BJ (cell line): ENCODE measurements at regions not wholly inside any gene's neighbourhood (a gene's known extent, or its start where the extent isn't known, plus 50 kb on each side); places are given as distances from the start of the nearest gene placed in this dataset.

Source experiments
- CTCF ChIA-PET: fragments of 350-600 bp; formaldehyde crosslinking; extraction: SDS; loops from one replicate; lab custom pipeline; 2021; ENCODE audit warnings: antibody characterized with exemption, inconsistent platforms; lab: Yijun Ruan, JAX
- POLR2A ChIA-PET: fragments of 300-600 bp; sonication (Branson Sonifier 250); formaldehyde crosslinking; extraction: SDS; loops from one replicate; lab custom pipeline; 2021; ENCODE audit warnings: antibody characterized with exemption; lab: Charles Lee
- DNase-seq: peaks from one replicate; pipeline ENCODE4 v3.0.0-alpha.2; 2011; ENCODE audit warnings: low read depth
- H3K27me3 ChIP-seq: 2 replicates; pipeline ENCODE4 v1.6.0; 2011; ENCODE audit warnings: low read length; ENCODE audit not compliant: control insufficient read depth, insufficient read depth
- H3K36me3 ChIP-seq: 2 replicates; pipeline ENCODE4 v1.5.1; 2011; ENCODE audit warnings: low read length; ENCODE audit not compliant: control insufficient read depth, insufficient read depth
- H3K4me3 ChIP-seq: 2 replicates; pipeline ENCODE4 v1.5.1; 2011; ENCODE audit warnings: low read depth, mild to moderate bottlenecking, control low read depth, low read length
- CTCF ChIP-seq: IDR thresholded peaks from 2 replicates; pipeline ENCODE4 v1.5.1; 2011; ENCODE audit warnings: low read depth, mild to moderate bottlenecking, control low read depth, inconsistent platforms, low read length, moderate library complexity; ENCODE audit not compliant: insufficient read depth

DNA sequence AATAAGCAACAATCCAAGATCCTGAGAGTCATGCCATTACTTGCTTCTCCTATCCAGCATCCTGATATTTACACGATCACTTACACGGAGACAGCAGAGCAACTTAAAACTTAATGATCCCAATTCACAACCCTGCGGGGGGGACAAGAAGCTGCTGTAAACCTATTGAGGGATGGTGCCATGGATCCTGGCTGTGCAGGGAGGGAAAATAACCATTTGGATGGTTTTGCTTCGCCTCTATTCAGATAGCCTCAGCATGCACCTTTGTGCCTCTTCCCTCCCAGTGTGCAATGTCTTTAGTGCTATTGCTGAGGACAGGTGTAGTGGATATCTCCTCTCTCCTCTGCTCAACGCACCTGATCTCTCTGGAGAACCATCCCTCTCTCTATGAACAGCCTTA, 89.7 kb upstream of the PPARGC1A start:
- CTCF ChIA-PET = no interaction called here
- Histone ChIP-seq H3K36me3 (no peaks in the 10 kb centered on the region), H3K4me3 (no peak overlapping the region), H3K27me3 (no peaks in the 10 kb centered on the region)
- POLR2A ChIA-PET = no interaction called here
- no peak for TF ChIP-seq CTCF
- DNase-seq = no peak

DNA sequence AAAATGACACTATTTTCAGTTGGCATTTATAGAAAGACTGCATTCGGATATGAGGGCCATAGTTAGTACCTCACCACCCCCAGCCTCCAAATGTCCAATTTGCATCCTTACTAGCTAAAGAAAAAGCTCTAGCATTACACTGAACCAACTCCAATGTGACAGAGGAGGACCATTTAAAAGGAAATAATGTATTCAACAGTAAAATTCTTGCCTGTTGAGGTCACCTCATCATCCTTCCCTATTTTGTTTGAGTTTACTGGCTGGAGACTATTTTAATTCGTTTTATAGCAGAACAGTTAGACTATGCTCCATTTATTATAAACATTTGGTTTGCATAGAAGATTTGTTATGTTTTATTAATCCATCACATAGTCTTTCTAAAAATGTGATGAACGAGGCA, 88.2 kb upstream of the PPARGC1A start:
- no peak for TF ChIP-seq CTCF
- peak; percentile 25 for DNase-seq
- POLR2A ChIA-PET = no interaction called here
- CTCF ChIA-PET = no interaction called here
- no peaks in the 10 kb centered on the region for H3K36me3 ChIP-seq
- H3K4me3 ChIP-seq = no peak overlapping the region
- no peaks in the 10 kb centered on the region for H3K27me3 ChIP-seq

GRCh38 chr4:23976423-23976822, 86.6 kb upstream of the PPARGC1A start:
- POLR2A ChIA-PET = no interaction called here
- CTCF ChIA-PET = no interaction called here
- TF ChIP-seq CTCF = no peak
- Histone ChIP-seq H3K4me3 (no peak overlapping the region), H3K36me3 (no peaks in the 10 kb centered on the region), H3K27me3 (no peaks in the 10 kb centered on the region)
- no peak for DNase-seq

- ChIA-PET POLR2A (no interaction called here), CTCF (interaction anchor here (0.9 kb wide), 1 partner anchor 16 kb away, joined by 3 read pairs; no protein-coding TSS in a partner anchor)
- Histone ChIP-seq H3K36me3 (no peaks in the 10 kb centered on the region), H3K4me3 (no peak overlapping the region), H3K27me3 (no peaks in the 10 kb centered on the region)
- TF ChIP-seq CTCF = no peak
- DNase-seq = no peak
These were observed 83.5 kb upstream of the PPARGC1A start for GRCh38 chr4:23973308-23973855.

DNA sequence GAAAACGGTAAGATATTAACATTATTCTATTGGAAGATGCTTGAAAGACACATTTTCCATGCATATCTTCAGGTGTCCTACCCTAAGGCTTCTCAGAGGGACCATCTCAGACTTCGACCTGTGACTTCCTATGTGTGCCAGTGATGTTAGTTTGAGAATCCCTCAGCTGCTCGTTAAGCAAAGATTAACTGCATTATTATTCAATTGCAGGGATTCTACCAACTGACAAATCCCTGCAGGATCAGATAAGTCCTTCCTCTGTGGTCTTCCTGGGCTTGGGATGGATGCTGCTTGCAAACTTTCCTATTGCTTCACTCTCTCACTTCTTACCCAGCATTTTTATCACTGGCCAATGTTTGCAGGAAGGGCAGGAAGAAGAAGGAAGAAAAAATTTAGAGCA, 83.0 kb upstream of the PPARGC1A start:
- POLR2A ChIA-PET = no interaction called here

More for the DNA sequence above, 83.0 kb upstream of the PPARGC1A start:
- CTCF ChIA-PET = no interaction called here
- Histone ChIP-seq H3K36me3 (no peaks in the 10 kb centered on the region), H3K27me3 (no peaks in the 10 kb centered on the region), H3K4me3 (no peak overlapping the region)
- TF ChIP-seq CTCF = no peak
- DNase-seq = no peak
